ENCODE measurements at regions not wholly inside any gene's neighbourhood (a gene's known extent, or its start where the extent isn't known, plus 50 kb on each side); places are given as distances from the start of the nearest gene placed in this dataset.

DNA sequence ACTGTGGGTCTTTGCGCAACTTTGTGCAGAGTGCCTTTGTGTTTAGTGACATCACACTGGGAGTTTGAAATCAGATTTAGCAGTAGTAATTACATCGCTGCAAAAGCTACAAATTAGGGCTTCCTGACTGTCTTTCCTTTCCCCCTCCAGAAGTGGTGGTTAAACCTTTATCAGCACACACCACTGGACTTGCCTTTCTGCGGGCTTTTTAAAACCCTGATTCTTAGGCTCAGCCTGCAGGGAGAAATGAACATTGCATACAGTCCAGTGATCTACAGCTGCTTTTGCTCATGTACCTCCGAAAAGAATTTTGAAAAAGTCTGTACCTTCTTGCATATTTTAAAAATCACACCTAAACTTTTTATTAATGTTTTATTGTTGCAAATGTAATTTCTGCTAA lies 219.7 kb upstream of the NAALADL2 start:
- no CpG with 5 or more reads among the region's 4 CpGs for WGBS (ENCODE audit: insufficient coverage, low lambda C conversion rate)
- Histone ChIP-seq H3K9me3 (ENCODE audit: control insufficient read depth, low read depth, low read length) (no peaks in the 10 kb centered on the region), H3K27me3 (ENCODE audit: control insufficient read depth, insufficient read depth, low read length) (no peaks in the 10 kb centered on the region), H3K4me3 (ENCODE audit: low read length) (no peak overlapping the region), H3K36me3 (ENCODE audit: control insufficient read depth, insufficient read depth, low read length) (no peaks in the 10 kb centered on the region), H3K27ac (ENCODE audit: low read length) (no peak overlapping the region), H3K4me1 (ENCODE audit: control insufficient read depth, insufficient read depth, low read length) (no peaks in the 10 kb centered on the region)
- DNase-seq, result no peak

DNA sequence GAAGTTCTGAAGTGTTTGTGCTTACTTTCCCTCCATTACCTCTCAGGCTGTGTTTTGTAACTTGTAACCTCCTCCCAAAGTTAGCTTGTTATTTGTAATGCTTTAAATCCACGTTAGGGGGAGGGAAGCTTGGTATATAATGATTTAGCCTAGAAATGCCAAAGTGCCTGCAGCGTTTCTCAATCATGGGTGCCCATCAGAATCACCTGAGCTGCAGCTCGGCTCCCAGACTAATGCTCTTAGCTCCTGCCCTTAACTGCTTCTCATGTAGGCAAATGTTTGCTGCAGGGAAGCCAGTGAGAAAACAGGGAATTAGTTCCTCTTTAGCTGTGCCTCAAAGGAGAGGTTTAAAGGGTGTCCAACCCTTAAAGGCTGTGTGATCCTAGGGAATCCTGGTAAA lies 219.2 kb upstream of the NAALADL2 start:
- H3K4me1 ChIP-seq (ENCODE audit: control insufficient read depth, insufficient read depth, low read length), result no peaks in the 10 kb centered on the region
- no peak for DNase-seq
- no CpG with 5 or more reads among the region's 3 CpGs for WGBS (ENCODE audit: insufficient coverage, low lambda C conversion rate)

DNA sequence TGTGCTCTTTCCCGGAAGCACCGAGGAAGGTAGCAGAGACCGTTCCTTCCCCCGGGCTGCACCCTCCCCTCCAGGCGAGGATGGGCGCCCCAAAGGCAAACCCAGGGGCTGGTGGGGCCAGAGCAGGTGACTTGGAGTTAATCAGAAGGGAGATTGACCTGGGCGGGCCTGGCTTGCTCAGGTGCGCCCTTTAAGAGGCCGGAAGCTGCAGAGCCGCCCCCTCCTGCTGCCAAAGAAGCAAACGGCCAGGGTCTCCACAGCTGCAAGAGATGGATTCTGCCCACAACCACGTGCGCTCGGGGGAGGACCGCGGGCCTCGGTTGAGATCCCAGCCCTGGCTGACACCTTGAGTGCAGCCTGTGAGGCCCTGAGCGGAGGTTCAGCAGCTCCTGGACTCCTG lies 218.2 kb upstream of the NAALADL2 start:
- Histone ChIP-seq H3K4me1 (ENCODE audit: control insufficient read depth, insufficient read depth, low read length) (no peaks in the 10 kb centered on the region), H3K9me3 (ENCODE audit: control insufficient read depth, low read depth, low read length) (no peaks in the 10 kb centered on the region), H3K27ac (ENCODE audit: low read length) (no peak overlapping the region), H3K36me3 (ENCODE audit: control insufficient read depth, insufficient read depth, low read length) (no peaks in the 10 kb centered on the region), H3K4me3 (ENCODE audit: low read length) (no peak overlapping the region), H3K27me3 (ENCODE audit: control insufficient read depth, insufficient read depth, low read length) (no peaks in the 10 kb centered on the region)
- DNase-seq, result no peak
- WGBS (ENCODE audit: insufficient coverage, low lambda C conversion rate), result no CpG with 5 or more reads among the region's 18 CpGs

More for the DNA sequence above, 219.2 kb upstream of the NAALADL2 start:
- Histone ChIP-seq H3K36me3 (ENCODE audit: control insufficient read depth, insufficient read depth, low read length) (no peaks in the 10 kb centered on the region), H3K4me3 (ENCODE audit: low read length) (no peak overlapping the region), H3K27ac (ENCODE audit: low read length) (no peak overlapping the region), H3K27me3 (ENCODE audit: control insufficient read depth, insufficient read depth, low read length) (no peaks in the 10 kb centered on the region), H3K9me3 (ENCODE audit: control insufficient read depth, low read depth, low read length) (no peaks in the 10 kb centered on the region)

DNA sequence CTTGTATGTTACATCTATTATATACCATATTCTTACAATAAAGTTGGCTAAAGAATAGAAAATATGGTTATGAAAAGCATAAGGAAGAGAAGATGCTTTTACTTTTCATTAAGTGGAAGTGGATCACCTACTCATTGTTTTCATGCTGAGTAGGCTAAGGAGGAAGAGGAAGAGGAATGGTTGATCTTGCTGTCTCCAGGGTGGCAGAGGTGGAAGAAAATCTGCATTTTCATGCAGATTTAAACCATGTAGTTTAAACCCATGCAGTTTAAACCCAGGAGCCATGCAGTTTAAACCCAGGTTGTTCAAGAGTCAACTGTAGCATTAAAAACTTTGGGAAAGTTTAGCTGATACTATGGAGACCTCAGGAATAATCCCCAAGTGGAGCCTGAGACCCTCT lies 214.8 kb upstream of the NAALADL2 start:
- no peaks in the 10 kb centered on the region for H3K36me3 ChIP-seq (ENCODE audit: control insufficient read depth, insufficient read depth, low read length)
- no peaks in the 10 kb centered on the region for H3K9me3 ChIP-seq (ENCODE audit: control insufficient read depth, low read depth, low read length)
- H3K4me1 ChIP-seq (ENCODE audit: control insufficient read depth, insufficient read depth, low read length), result no peaks in the 10 kb centered on the region
- no peaks in the 10 kb centered on the region for H3K27me3 ChIP-seq (ENCODE audit: control insufficient read depth, insufficient read depth, low read length)
- no peak for DNase-seq
- H3K4me3 ChIP-seq (ENCODE audit: low read length), result no peak overlapping the region
- H3K27ac ChIP-seq (ENCODE audit: low read length), result no peak overlapping the region

DNA sequence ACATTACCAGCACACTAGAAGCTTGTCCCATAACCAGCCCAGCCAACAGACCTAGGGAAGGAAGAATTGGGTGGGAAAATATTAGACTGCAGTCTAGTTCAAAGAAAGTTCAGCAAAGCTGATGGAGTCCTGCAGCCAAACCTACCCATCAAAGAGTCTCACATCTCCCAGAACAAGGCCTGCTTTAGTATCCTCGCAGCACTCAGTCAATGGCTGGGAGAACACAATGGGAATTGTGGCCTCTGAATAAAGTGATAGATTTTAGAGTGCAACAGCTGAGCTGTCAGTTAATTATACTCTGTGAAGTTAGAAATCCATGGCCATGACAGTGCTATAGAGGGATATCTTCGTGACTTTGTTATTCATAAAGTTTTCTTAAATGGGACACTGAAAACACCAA lies 207.2 kb upstream of the NAALADL2 start:
- H3K9me3 ChIP-seq (ENCODE audit: control insufficient read depth, low read depth, low read length), result no peaks in the 10 kb centered on the region
- H3K4me1 ChIP-seq (ENCODE audit: control insufficient read depth, insufficient read depth, low read length), result no peaks in the 10 kb centered on the region
- no peak overlapping the region for H3K27ac ChIP-seq (ENCODE audit: low read length)
- H3K36me3 ChIP-seq (ENCODE audit: control insufficient read depth, insufficient read depth, low read length), result no peaks in the 10 kb centered on the region
- no peaks in the 10 kb centered on the region for H3K27me3 ChIP-seq (ENCODE audit: control insufficient read depth, insufficient read depth, low read length)
- DNase-seq, result no peak
- no CpG with 5 or more reads among the region's 2 CpGs for WGBS (ENCODE audit: insufficient coverage, low lambda C conversion rate)
- no peak overlapping the region for H3K4me3 ChIP-seq (ENCODE audit: low read length)

DNA sequence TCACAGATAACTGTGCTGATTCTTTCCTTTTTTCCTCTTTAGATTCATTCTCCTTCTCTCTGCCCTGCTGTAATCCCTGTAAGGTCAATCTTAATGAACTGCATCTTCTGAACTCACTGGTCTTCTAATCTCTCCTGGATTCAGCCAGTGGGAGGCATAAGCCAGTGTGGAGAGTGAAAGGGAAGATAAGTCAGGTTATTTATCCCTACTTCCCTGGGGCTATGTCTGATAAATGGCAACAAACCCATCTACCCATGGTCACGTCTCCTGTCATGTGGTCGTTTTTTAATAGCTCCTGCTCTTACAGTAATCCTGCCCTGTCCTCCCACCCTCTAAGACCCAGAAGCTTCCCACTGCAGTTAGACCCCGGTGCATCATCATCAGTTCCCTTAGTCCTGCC lies 199.6 kb upstream of the NAALADL2 start:
- no peak for DNase-seq
- no peaks in the 10 kb centered on the region for H3K36me3 ChIP-seq (ENCODE audit: control insufficient read depth, insufficient read depth, low read length)
- no peak overlapping the region for H3K27ac ChIP-seq (ENCODE audit: low read length)
- no peak overlapping the region for H3K4me3 ChIP-seq (ENCODE audit: low read length)
- no peaks in the 10 kb centered on the region for H3K27me3 ChIP-seq (ENCODE audit: control insufficient read depth, insufficient read depth, low read length)
- WGBS (ENCODE audit: insufficient coverage, low lambda C conversion rate), result no CpG with 5 or more reads among the region's 3 CpGs
- no peaks in the 10 kb centered on the region for H3K4me1 ChIP-seq (ENCODE audit: control insufficient read depth, insufficient read depth, low read length)
- no peaks in the 10 kb centered on the region for H3K9me3 ChIP-seq (ENCODE audit: control insufficient read depth, low read depth, low read length)

DNA sequence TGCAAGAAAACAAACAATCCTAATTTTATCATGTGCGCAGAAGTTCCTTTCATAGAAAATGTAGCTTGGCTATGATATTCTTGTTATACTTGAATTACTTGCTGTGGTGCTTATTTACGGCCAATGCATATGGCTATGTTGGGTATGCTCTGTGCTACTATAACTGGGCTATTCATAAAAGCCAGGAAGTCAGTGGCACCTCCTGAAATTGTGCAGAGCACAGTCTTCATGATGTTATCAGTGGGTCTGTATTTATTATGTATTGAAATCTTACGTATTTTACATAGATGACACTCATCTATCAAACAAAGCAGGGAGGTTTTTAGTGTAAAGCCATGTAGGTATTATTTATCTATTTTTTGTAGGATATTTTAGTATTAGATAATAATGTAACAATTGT lies 196.5 kb upstream of the NAALADL2 start:
- Histone ChIP-seq H3K36me3 (ENCODE audit: control insufficient read depth, insufficient read depth, low read length) (no peaks in the 10 kb centered on the region), H3K27ac (ENCODE audit: low read length) (no peak overlapping the region), H3K4me3 (ENCODE audit: low read length) (no peak overlapping the region), H3K9me3 (ENCODE audit: control insufficient read depth, low read depth, low read length) (no peaks in the 10 kb centered on the region), H3K4me1 (ENCODE audit: control insufficient read depth, insufficient read depth, low read length) (no peaks in the 10 kb centered on the region), H3K27me3 (ENCODE audit: control insufficient read depth, insufficient read depth, low read length) (no peaks in the 10 kb centered on the region)
- 100% methylated on average over 1 of the region's 3 CpGs for WGBS (ENCODE audit: insufficient coverage, low lambda C conversion rate)
- no peak for DNase-seq

DNA sequence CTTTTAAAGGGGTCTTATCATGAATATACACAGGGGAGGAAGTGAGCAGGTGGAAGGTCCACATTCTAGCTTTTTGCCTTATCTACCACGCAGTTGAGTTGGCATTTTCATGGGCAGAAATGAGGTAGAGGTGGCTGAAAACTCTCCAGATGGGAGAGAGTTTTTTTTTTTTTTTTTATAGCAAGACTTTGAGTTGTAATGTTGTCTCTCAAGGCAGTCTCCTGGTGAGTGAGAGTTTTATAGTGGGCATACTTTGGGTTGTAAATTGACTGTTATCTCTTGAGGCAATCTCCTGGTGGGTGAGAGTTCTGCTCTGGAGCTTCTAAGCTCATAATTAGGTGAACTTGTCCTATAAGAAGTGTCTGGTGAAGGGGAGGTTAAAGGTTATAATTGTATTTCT lies 191.7 kb upstream of the NAALADL2 start:
- Histone ChIP-seq H3K27me3 (ENCODE audit: control insufficient read depth, insufficient read depth, low read length) (no peaks in the 10 kb centered on the region), H3K4me1 (ENCODE audit: control insufficient read depth, insufficient read depth, low read length) (no peaks in the 10 kb centered on the region), H3K27ac (ENCODE audit: low read length) (no peak overlapping the region), H3K36me3 (ENCODE audit: control insufficient read depth, insufficient read depth, low read length) (no peaks in the 10 kb centered on the region), H3K9me3 (ENCODE audit: control insufficient read depth, low read depth, low read length) (no peaks in the 10 kb centered on the region), H3K4me3 (ENCODE audit: low read length) (no peak overlapping the region)
- no CpG with 5 or more reads among the region's 1 CpG for WGBS (ENCODE audit: insufficient coverage, low lambda C conversion rate)
- DNase-seq, result no peak

DNA sequence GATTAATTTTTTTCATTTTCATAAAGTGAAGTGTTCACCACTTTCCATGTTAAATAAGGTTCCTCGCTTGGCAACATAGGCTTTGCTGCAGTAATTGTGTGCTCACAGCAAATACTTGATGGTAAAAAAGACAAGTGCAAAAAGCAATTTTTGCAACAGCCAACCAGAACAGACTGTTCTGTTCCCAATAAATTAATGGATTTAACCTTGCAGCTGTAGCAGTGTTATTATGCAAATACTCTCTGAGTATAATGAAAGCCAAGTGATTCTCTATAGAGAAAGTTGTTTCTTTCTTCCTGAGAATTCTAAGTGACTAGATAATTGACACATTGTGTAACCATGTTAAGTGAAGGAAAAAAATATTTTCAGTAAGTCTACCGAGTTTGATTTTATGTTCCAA lies 183.7 kb upstream of the NAALADL2 start:
- WGBS (ENCODE audit: insufficient coverage, low lambda C conversion rate), result 100% methylated on average over 1 of the region's 2 CpGs

DNA sequence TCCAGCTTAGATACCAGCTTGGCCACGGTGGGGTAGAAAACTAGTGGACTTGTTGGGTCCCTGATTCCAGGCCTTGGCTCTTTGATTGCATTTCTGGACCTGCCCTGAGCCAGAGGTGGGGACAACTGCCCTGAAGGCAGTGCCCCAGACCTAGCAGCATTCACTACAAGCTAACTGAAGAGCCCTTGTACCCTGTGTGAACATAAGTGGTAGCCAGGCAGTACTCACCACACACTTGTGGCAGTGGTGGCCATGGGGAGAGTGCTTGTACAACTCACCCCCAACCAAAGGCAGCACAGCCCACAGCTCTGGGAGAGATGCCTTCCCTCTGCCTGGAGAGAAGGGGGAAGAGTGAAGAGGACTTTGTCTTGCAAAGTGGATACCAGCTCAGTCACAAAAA lies 177.3 kb upstream of the NAALADL2 start:
- Histone ChIP-seq H3K27me3 (ENCODE audit: control insufficient read depth, insufficient read depth, low read length) (no peaks in the 10 kb centered on the region), H3K4me1 (ENCODE audit: control insufficient read depth, insufficient read depth, low read length) (no peaks in the 10 kb centered on the region), H3K27ac (ENCODE audit: low read length) (no peak overlapping the region), H3K9me3 (ENCODE audit: control insufficient read depth, low read depth, low read length) (peaks cover 4% of the 10 kb centered on the region), H3K36me3 (ENCODE audit: control insufficient read depth, insufficient read depth, low read length) (no peaks in the 10 kb centered on the region), H3K4me3 (ENCODE audit: low read length) (no peak overlapping the region)
- DNase-seq, result no peak
- WGBS (ENCODE audit: insufficient coverage, low lambda C conversion rate), result no CpG with 5 or more reads among the region's 1 CpG

More for the DNA sequence above, 183.7 kb upstream of the NAALADL2 start:
- no peak for DNase-seq
- no peaks in the 10 kb centered on the region for H3K9me3 ChIP-seq (ENCODE audit: control insufficient read depth, low read depth, low read length)
- H3K27ac ChIP-seq (ENCODE audit: low read length), result no peak overlapping the region
- H3K36me3 ChIP-seq (ENCODE audit: control insufficient read depth, insufficient read depth, low read length), result no peaks in the 10 kb centered on the region
- no peak overlapping the region for H3K4me3 ChIP-seq (ENCODE audit: low read length)
- no peaks in the 10 kb centered on the region for H3K27me3 ChIP-seq (ENCODE audit: control insufficient read depth, insufficient read depth, low read length)
- H3K4me1 ChIP-seq (ENCODE audit: control insufficient read depth, insufficient read depth, low read length), result no peaks in the 10 kb centered on the region

DNA sequence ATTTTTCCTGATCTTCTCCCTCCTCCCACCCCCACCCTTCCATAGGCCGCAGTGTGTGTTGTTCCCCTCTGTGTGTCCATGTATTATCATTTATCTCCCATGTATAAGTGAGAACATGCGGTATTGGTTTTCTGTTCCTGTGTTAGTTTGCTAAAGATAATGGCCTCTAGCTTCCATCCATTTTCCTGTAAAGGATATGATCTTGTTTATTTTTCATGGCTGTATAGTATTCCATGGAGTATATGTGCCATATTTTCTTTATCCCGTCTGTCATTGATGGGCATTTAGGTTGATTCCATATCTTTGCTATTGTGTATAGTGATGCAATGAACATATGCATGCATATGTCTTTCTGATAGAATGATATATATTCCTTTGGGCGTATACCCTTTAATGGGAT lies 173.3 kb upstream of the NAALADL2 start:
- Histone ChIP-seq H3K27me3 (ENCODE audit: control insufficient read depth, insufficient read depth, low read length) (no peaks in the 10 kb centered on the region), H3K4me3 (ENCODE audit: low read length) (no peak overlapping the region), H3K9me3 (ENCODE audit: control insufficient read depth, low read depth, low read length) (peaks cover 4% of the 10 kb centered on the region), H3K27ac (ENCODE audit: low read length) (no peak overlapping the region), H3K36me3 (ENCODE audit: control insufficient read depth, insufficient read depth, low read length) (no peaks in the 10 kb centered on the region), H3K4me1 (ENCODE audit: control insufficient read depth, insufficient read depth, low read length) (no peaks in the 10 kb centered on the region)
- no peak for DNase-seq
- WGBS (ENCODE audit: insufficient coverage, low lambda C conversion rate), result 100% methylated on average over 1 of the region's 4 CpGs
